ENCODE measurements at regions not wholly inside any gene's neighbourhood (a gene's known extent, or its start where the extent isn't known, plus 50 kb on each side); places are given as distances from the start of the nearest gene placed in this dataset.

DNA sequence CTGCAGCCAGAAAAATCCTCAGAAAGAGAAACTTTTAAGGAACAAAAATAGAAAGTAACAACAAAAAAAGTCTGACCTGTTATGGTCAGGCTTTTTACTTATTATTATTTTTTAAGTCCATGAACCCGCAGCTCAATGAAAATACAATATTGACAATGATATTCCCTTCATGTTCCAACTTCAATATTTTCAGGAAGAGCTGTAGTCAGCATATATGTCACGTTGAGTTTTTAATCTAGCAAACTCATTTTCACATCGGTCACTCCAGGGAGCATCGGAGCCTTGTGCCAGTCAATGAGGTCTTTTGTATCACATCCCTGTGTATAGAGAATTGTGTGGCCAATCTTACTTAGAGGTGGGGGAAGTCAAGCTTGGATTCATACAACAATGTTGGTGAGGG is 568.4 kb upstream of the GCFC2 start:
- no peaks in the 10 kb centered on the region for H4K20me1 ChIP-seq (ENCODE audit: insufficient read depth, low read length, poor library complexity, severe bottlenecking)
- H3K4me2 ChIP-seq (ENCODE audit: low read depth, low read length, poor library complexity, severe bottlenecking) = no peak overlapping the region
- no peak overlapping the region for H2AFZ ChIP-seq (ENCODE audit: low read length)
- H3K9me2 ChIP-seq (replicated peaks; ENCODE audit: low read depth, low read length) = no peaks in the 10 kb centered on the region
- TF ChIP-seq EZH2phosphoT487 (IDR thresholded peaks at IDR 0.05; ENCODE audit: borderline replicate concordance) = no peak
- TF ChIP-seq, protein P1, sequence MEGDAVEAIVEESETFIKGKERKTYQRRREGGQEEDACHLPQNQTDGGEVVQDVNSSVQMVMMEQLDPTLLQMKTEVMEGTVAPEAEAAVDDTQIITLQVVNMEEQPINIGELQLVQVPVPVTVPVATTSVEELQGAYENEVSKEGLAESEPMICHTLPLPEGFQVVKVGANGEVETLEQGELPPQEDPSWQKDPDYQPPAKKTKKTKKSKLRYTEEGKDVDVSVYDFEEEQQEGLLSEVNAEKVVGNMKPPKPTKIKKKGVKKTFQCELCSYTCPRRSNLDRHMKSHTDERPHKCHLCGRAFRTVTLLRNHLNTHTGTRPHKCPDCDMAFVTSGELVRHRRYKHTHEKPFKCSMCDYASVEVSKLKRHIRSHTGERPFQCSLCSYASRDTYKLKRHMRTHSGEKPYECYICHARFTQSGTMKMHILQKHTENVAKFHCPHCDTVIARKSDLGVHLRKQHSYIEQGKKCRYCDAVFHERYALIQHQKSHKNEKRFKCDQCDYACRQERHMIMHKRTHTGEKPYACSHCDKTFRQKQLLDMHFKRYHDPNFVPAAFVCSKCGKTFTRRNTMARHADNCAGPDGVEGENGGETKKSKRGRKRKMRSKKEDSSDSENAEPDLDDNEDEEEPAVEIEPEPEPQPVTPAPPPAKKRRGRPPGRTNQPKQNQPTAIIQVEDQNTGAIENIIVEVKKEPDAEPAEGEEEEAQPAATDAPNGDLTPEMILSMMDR (conservative IDR thresholded peaks at IDR 0.05; ENCODE audit: low read length) = no peak
- no peaks in the 10 kb centered on the region for H3K27me3 ChIP-seq (ENCODE audit: insufficient read depth, low read length, poor library complexity, severe bottlenecking)
- H3K9ac ChIP-seq (ENCODE audit: low read depth, low read length, poor library complexity, severe bottlenecking) = no peak overlapping the region
- H3K9me3 ChIP-seq (ENCODE audit: insufficient read depth, low read depth, low read length) = no peaks in the 10 kb centered on the region
- no peaks in the 10 kb centered on the region for H3F3A ChIP-seq (ENCODE audit: low read depth)
- H3K36me3 ChIP-seq (ENCODE audit: insufficient read depth, low read length) = no peaks in the 10 kb centered on the region
- H3K79me2 ChIP-seq (ENCODE audit: insufficient read depth, low read length) = no peaks in the 10 kb centered on the region
- no peak overlapping the region for H3K4me3 ChIP-seq (ENCODE audit: low read length, poor library complexity, severe bottlenecking)
- no peaks in the 10 kb centered on the region for H3K4me1 ChIP-seq (ENCODE audit: insufficient read depth, low read length, poor library complexity, severe bottlenecking)

- TF ChIP-seq, protein P1 (conservative IDR thresholded peaks at IDR 0.05; ENCODE audit: low read length) = no peak
- TF ChIP-seq EZH2phosphoT487 (IDR thresholded peaks at IDR 0.05; ENCODE audit: borderline replicate concordance) = no peak
- no peak overlapping the region for H3K9ac ChIP-seq (ENCODE audit: low read depth, low read length, poor library complexity, severe bottlenecking)
- H3K36me3 ChIP-seq (ENCODE audit: insufficient read depth, low read length) = no peaks in the 10 kb centered on the region
- no peaks in the 10 kb centered on the region for H3F3A ChIP-seq (ENCODE audit: low read depth)
- no peak overlapping the region for H3K4me2 ChIP-seq (ENCODE audit: low read depth, low read length, poor library complexity, severe bottlenecking)
- H3K9me2 ChIP-seq (replicated peaks; ENCODE audit: low read depth, low read length) = no peaks in the 10 kb centered on the region
- no peaks in the 10 kb centered on the region for H3K4me1 ChIP-seq (ENCODE audit: insufficient read depth, low read length, poor library complexity, severe bottlenecking)
- no peaks in the 10 kb centered on the region for H4K20me1 ChIP-seq (ENCODE audit: insufficient read depth, low read length, poor library complexity, severe bottlenecking)
- H2AFZ ChIP-seq (ENCODE audit: low read length) = no peak overlapping the region
- no peaks in the 10 kb centered on the region for H3K9me3 ChIP-seq (ENCODE audit: insufficient read depth, low read depth, low read length)
- no peak overlapping the region for H3K4me3 ChIP-seq (ENCODE audit: low read length, poor library complexity, severe bottlenecking)
- no peaks in the 10 kb centered on the region for H3K79me2 ChIP-seq (ENCODE audit: insufficient read depth, low read length)
- no peaks in the 10 kb centered on the region for H3K27me3 ChIP-seq (ENCODE audit: insufficient read depth, low read length, poor library complexity, severe bottlenecking)
Measured at GRCh38 chr2:76275788-76276187, 565.1 kb upstream of the GCFC2 start.

GRCh38 chr2:76274676-76275075 is 564.0 kb upstream of the GCFC2 start:
- no peaks in the 10 kb centered on the region for H3K36me3 ChIP-seq (ENCODE audit: insufficient read depth, low read length)
- no peaks in the 10 kb centered on the region for H3F3A ChIP-seq (ENCODE audit: low read depth)
- H3K9me2 ChIP-seq (replicated peaks; ENCODE audit: low read depth, low read length) = no peaks in the 10 kb centered on the region
- no peak for TF ChIP-seq EZH2phosphoT487 (IDR thresholded peaks at IDR 0.05; ENCODE audit: borderline replicate concordance)
- TF ChIP-seq, protein P1 (conservative IDR thresholded peaks at IDR 0.05; ENCODE audit: low read length) = no peak
- no peak overlapping the region for H3K4me2 ChIP-seq (ENCODE audit: low read depth, low read length, poor library complexity, severe bottlenecking)
- no peak overlapping the region for H2AFZ ChIP-seq (ENCODE audit: low read length)
- no peaks in the 10 kb centered on the region for H3K4me1 ChIP-seq (ENCODE audit: insufficient read depth, low read length, poor library complexity, severe bottlenecking)
- H3K79me2 ChIP-seq (ENCODE audit: insufficient read depth, low read length) = no peaks in the 10 kb centered on the region
- no peak overlapping the region for H3K4me3 ChIP-seq (ENCODE audit: low read length, poor library complexity, severe bottlenecking)
- no peaks in the 10 kb centered on the region for H4K20me1 ChIP-seq (ENCODE audit: insufficient read depth, low read length, poor library complexity, severe bottlenecking)
- H3K9me3 ChIP-seq (ENCODE audit: insufficient read depth, low read depth, low read length) = no peaks in the 10 kb centered on the region
- H3K27me3 ChIP-seq (ENCODE audit: insufficient read depth, low read length, poor library complexity, severe bottlenecking) = no peaks in the 10 kb centered on the region
- no peak overlapping the region for H3K9ac ChIP-seq (ENCODE audit: low read depth, low read length, poor library complexity, severe bottlenecking)
